Subcutaneous abdominal adipose tissue (tissue), 5 donors: ENCODE measurements at regions not wholly inside any gene's neighbourhood (a gene's known extent, or its start where the extent isn't known, plus 50 kb on each side); places are given as distances from the start of the nearest gene placed in this dataset.

Experiments
- H3K27ac ChIP-seq: one replicate; pipeline ENCODE4 v1.7.0; 2013; ENCODE audit warnings: low read depth, mild to moderate bottlenecking, inconsistent platforms, low read length, moderate library complexity
- H3K27me3 ChIP-seq, 5 donors: one replicate each; pipeline ENCODE4 v1.7.0; 2013; ENCODE audit warnings: low read length in 5 of 5, inconsistent platforms in 1 of 5; ENCODE audit not compliant: control insufficient read depth in 5 of 5, insufficient read depth in 4 of 5
- H3K36me3 ChIP-seq, 5 donors: one replicate each; pipeline ENCODE4 v1.7.0; 2013; ENCODE audit warnings: low read length in 5 of 5; ENCODE audit not compliant: control insufficient read depth in 5 of 5, insufficient read depth in 5 of 5
- H3K4me1 ChIP-seq, 5 donors: one replicate each; pipeline ENCODE4 v1.7.0; 2013; ENCODE audit warnings: low read length in 5 of 5, mild to moderate bottlenecking in 3 of 5, moderate library complexity in 1 of 5; ENCODE audit not compliant: control insufficient read depth in 5 of 5, insufficient read depth in 5 of 5
- H3K4me3 ChIP-seq, 5 donors: one replicate each; pipeline ENCODE4 v1.7.0; 2013; ENCODE audit warnings: low read length in 5 of 5, low read depth in 1 of 5
- H3K9ac ChIP-seq, 5 donors: one replicate each; pipeline ENCODE4 v1.7.0; 2013; ENCODE audit warnings: low read length in 5 of 5, mild to moderate bottlenecking in 4 of 5, moderate library complexity in 3 of 5
- H3K9me3 ChIP-seq, 5 donors: one replicate each; pipeline ENCODE4 v1.7.0; 2013; ENCODE audit warnings: low read length in 5 of 5; ENCODE audit not compliant: control insufficient read depth in 5 of 5
- donor health status: healthy.
- donor health status: healthy.
- donor health status: healthy.
- donor health status: healthy.
- donor health status: healthy.

DNA sequence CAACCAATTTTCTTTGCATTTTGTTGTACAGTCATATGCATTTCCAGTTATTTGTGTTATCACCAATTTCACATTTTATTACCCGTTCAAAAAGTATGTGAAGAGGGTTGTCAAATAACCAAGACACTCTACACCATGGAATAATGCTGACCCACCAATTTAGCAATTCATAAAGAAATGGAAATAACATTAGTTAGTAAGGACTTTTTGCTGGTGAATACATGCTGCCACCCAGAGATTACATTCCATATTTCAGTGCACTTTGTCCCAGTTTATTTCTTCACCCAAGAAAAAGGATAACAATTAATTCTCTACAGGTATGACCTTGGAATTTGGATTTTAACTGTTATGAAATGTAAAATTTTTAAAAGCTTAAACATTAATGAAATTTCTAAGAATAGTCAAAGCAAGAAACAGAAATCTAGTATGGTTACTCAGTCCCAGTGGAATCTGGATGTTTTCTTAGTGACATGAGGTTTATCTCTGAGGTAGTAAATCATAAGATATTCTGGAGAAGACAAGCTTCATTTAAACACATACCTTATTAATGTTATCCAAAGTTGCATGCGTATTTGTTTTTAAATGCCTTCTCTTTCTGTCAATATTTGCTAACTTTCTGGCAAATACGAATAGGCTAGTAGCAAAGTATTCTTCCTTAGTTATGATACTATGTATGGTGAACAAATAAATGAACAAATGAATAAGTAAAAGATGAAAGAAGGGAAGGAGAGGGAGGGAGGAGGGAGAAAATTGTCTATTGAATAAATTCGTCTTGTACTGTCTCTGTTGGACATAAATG lies 100.6 kb downstream of the CETN3 start:
- no peaks in the 10 kb centered on the region for H3K36me3 ChIP-seq
- no peaks in the 10 kb centered on the region for H3K9me3 ChIP-seq
- H3K27me3 ChIP-seq: no peaks in the 10 kb centered on the region
- H3K9ac ChIP-seq: no peak overlapping the region
- no peak overlapping the region for H3K4me3 ChIP-seq
- peaks cover 0 to 5% (median 3%) of the 10 kb centered on the region in 5 donors for H3K4me1 ChIP-seq
- H3K27ac ChIP-seq: no peak overlapping the region

DNA sequence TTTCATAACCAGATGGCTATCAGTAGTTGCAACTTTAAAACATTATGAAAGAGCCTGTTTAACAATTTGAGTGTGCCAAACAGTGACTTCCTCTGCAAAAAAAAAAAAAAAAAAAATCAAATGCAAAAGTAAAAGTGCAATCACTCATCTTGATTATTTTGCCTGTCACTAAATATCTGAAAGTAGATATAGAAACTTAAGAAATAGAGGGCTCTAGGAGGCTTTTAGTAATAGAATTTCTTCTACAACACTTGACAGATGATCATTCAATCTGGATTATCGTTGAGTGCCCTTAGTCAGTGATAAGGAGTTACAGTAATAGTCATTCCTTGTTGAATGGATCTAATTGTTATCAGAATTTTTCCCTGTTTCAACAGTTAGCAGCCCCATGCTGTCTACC lies 101.8 kb downstream of the CETN3 start:
- Histone ChIP-seq H3K27ac (no peak overlapping the region), H3K4me1 (peaks cover 0 to 5% (median 3%) of the 10 kb centered on the region in 5 donors), H3K4me3 (no peak overlapping the region), H3K9ac (no peak overlapping the region), H3K36me3 (no peaks in the 10 kb centered on the region), H3K9me3 (no peaks in the 10 kb centered on the region), H3K27me3 (no peaks in the 10 kb centered on the region)

DNA sequence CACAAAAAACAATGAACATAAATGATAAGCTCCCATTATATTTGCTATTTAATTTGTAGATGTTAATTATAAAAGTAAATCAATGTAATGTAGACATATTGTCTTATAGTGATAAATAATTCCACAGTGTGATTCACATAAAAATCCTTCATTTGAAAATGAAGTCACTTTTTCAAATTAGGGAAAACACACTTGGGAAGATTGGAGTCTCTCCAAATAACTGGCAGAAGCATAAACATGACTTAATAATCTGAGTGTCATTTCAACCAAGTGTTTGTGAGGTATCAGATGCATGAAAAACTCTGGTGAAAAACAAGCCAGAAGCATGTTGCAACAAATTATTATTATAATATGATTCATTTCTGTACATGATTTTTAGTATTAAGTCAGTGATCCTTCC lies 102.2 kb downstream of the CETN3 start:
- Histone ChIP-seq H3K27ac (no peak overlapping the region), H3K4me3 (no peak overlapping the region), H3K27me3 (no peaks in the 10 kb centered on the region), H3K9ac (no peak overlapping the region), H3K36me3 (no peaks in the 10 kb centered on the region), H3K4me1 (peaks cover 0 to 5% (median 3%) of the 10 kb centered on the region in 5 donors), H3K9me3 (no peaks in the 10 kb centered on the region)

DNA sequence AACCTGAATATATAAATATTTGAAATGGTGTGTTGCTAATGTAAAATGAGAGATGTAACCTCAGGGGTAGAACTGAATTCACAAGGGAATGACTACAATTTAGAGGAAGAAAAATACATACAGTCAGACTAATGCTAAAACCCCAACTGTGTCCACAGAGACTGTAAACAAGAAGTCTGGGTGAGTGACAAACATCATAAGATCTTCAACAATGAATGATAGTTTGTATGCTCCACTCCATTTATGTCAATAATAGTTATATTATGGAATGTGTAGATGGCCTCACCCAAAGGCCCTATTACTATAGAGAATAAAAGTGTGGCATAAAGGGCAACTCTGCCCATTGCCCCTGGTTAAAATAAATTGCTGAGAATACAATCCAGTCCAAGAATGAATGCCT lies 102.9 kb downstream of the CETN3 start:
- Histone ChIP-seq H3K9ac (no peak overlapping the region), H3K4me3 (no peak overlapping the region), H3K27me3 (no peaks in the 10 kb centered on the region), H3K9me3 (no peaks in the 10 kb centered on the region), H3K27ac (no peak overlapping the region), H3K36me3 (no peaks in the 10 kb centered on the region), H3K4me1 (peaks cover 0 to 5% (median 3%) of the 10 kb centered on the region in 5 donors)

DNA sequence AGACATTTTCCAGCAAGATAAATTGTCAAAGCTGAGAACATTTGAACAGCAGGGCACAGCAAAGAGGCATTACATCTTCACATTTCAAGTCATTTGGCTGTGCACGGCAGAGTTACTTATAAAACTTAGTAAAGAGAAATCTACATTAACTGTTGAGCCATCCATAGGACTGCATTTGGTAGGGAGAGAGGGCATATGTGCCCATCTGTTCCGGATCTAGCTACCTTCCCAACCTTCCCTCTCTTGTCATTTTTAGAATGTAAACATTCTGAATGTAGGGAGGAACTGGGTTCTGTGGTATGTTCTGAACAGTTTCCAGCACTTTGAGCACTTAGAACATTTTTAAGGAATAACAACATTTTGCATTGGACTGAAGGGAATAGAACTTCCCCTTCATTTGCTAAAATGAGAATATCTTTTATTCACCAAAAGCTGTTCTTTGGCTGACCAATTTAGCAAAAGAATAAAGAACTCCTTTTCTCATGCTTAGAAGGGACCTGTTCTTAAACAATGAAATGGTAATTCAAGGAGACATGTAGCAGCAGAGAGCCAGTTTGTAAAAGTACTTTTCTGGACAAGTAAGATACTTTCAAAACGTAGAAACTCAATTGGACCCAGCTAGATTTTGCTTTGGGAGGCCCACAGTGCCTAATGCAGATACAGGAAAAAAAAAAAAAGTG lies 104.4 kb downstream of the CETN3 start:
- Histone ChIP-seq H3K36me3 (no peaks in the 10 kb centered on the region), H3K27ac (no peak overlapping the region), H3K4me3 (no peak overlapping the region), H3K27me3 (no peaks in the 10 kb centered on the region), H3K9ac (no peak overlapping the region), H3K4me1 (peaks cover 0 to 5% (median 3%) of the 10 kb centered on the region in 5 donors), H3K9me3 (no peaks in the 10 kb centered on the region)

DNA sequence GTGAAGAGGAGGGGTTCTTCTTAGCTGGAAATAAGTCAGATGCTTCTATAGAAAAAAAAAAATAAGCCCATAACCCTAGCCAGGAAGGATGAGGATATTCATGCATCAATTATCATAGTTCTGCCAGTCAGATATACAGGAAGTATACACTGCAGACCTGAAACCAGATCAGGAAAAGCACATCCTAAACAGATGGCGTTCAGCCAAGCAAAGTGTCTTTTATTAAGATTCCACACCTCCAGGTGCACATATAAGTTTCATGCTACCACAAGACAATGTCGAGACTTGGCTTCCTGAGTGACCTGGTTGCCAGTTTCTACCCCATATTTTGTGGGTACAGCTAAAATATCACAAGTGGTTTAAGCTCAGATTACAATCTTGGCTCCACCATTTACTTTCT lies 108.3 kb downstream of the CETN3 start:
- Histone ChIP-seq H3K27me3 (no peaks in the 10 kb centered on the region), H3K4me3 (no peak overlapping the region), H3K9me3 (no peaks in the 10 kb centered on the region), H3K36me3 (no peaks in the 10 kb centered on the region), H3K4me1 (no peaks in the 10 kb centered on the region), H3K9ac (no peak overlapping the region), H3K27ac (no peak overlapping the region)

DNA sequence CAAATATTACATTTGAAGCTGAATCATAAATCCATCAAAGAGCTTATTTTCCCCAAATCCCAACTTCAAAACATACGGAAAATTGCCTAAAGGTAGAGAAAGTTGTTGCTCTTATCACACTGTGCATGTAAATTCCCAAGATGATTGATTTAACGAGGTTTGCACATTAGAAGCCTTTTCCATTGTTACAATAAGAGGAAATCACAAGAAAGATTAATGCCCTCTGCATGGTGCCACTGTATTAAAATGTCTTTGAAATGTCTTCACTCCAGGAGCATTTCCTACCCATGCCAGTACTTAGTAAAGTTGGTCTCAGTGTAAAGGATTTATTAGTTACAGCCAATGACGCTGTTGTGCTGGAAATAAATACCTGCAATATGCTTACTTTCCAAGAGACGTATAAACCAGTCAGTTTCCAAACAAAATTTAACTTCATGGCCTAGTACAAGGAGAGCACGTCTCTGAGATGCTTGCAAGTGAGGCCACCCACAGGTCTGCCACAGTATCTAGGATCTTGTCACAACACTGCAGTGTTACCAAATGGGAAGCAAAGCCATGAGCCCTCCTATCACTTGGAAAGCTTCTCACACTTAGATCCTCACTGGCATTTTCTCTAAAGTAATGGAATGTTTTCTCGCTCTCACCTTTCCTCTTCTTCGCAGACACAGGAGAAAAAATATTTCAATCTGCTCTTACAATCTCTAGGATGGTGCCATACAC lies 112.4 kb downstream of the CETN3 start:
- Histone ChIP-seq H3K27ac (no peak overlapping the region), H3K4me3 (no peak overlapping the region), H3K36me3 (no peaks in the 10 kb centered on the region), H3K4me1 (no peaks in the 10 kb centered on the region), H3K9ac (no peak overlapping the region), H3K27me3 (no peaks in the 10 kb centered on the region), H3K9me3 (no peaks in the 10 kb centered on the region)

DNA sequence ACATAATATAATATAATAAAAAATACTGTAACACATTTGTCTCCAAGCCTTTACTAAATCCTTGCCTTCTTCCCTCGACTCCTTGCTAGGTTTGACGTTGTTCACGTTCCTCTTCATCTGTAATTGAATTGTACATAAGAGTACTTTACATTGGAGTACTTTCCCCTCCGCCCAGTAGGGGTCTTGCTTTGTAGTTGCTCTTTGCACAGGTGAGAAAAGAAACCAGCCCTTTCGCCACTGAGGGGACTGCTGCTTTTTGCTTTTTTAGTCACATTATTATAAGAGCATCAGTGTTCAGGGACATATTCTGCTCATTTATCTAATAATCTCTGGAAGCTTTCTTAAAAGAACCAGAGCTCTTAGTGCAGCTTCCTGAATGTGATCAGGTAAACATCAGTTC lies 115.0 kb downstream of the CETN3 start:
- Histone ChIP-seq H3K9ac (no peak overlapping the region), H3K4me3 (no peak overlapping the region), H3K4me1 (peaks cover 0 to 5% (median 0%) of the 10 kb centered on the region in 5 donors), H3K27ac (no peak overlapping the region), H3K36me3 (no peaks in the 10 kb centered on the region), H3K9me3 (no peaks in the 10 kb centered on the region), H3K27me3 (no peaks in the 10 kb centered on the region)

DNA sequence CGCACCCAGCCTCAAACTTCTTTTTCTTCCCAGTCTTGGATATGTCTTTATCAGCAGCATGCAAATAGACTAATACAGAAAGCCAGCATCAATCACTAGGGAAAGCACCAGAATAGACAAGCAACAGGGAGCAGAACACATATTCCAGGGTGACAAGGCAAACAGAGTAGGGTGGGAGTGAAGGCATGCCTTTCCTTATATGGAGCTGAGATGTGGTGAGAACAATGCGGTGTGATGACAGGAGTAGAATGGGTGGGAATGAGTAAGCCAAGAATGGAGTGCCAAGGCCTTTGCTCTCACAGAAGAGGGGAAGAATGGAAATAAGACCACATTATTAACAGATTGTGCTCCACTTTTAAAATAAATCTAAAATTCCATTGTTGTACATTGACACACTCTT lies 115.6 kb downstream of the CETN3 start:
- Histone ChIP-seq H3K4me1 (peaks cover 0 to 6% (median 0%) of the 10 kb centered on the region in 5 donors), H3K36me3 (no peaks in the 10 kb centered on the region), H3K9ac (no peak overlapping the region), H3K27ac (no peak overlapping the region), H3K27me3 (no peaks in the 10 kb centered on the region), H3K9me3 (no peaks in the 10 kb centered on the region), H3K4me3 (no peak overlapping the region)

DNA sequence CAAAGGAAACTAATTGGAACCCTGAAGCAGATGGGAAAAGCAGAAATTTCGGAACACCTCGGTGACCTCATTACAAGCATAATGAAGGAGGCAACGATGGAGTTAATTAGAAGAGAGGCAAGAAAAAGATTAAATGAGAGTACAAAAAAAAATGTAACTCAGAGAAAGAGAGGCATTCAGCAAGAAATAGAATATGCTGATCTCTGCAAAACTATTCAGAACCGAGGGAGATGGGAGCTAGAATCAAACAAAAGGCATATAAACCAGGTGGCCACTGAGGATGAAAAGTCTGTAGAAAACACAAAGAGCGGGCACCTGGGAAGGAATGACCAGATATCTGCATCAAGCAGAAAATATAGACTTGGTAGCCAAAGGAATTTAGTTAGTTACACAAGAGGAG lies 118.9 kb downstream of the CETN3 start:
- Histone ChIP-seq H3K27ac (no peak overlapping the region), H3K9ac (no peak overlapping the region), H3K27me3 (no peaks in the 10 kb centered on the region), H3K4me3 (no peak overlapping the region), H3K4me1 (peaks cover 0 to 6% (median 0%) of the 10 kb centered on the region in 5 donors), H3K9me3 (no peaks in the 10 kb centered on the region), H3K36me3 (no peaks in the 10 kb centered on the region)
